Stimulated activated effector memory CD8-positive, alpha-beta T cell treated with anti-CD3 and anti-CD28 coated beads, Interleukin-12 subunit alpha, Interleukin-12 subunit beta, amount 100 ng/mL, for 72 hours (primary cell): ENCODE measurements at regions not wholly inside any gene's neighbourhood (a gene's known extent, or its start where the extent isn't known, plus 50 kb on each side); places are given as distances from the start of the nearest gene placed in this dataset.

ENCODE experiments used
- ATAC-seq: fragments of 150-1000 bp; cut with Tn5 transposase; 2 replicates; pipeline ENCODE4 v1.10.0; 2021
- DNase-seq, 2 donors: peaks; one replicate each; pipeline ENCODE4 v3.0.0; 2021 to 2022; ENCODE audit warnings: low spot score in 2 of 2
- H3K27ac Mint-ChIP-seq: one replicate; pipeline ENCODE4 v1.8.0; 2022; ENCODE audit warnings: mild to moderate bottlenecking, mixed read lengths
- H3K36me3 Mint-ChIP-seq: one replicate; pipeline ENCODE4 v1.8.0; 2022; ENCODE audit warnings: mild to moderate bottlenecking, mixed read lengths
- H3K4me1 Mint-ChIP-seq: one replicate; pipeline ENCODE4 v1.8.0; 2022; ENCODE audit warnings: mixed read lengths
- H3K4me3 Mint-ChIP-seq: one replicate; pipeline ENCODE4 v1.8.0; 2022; ENCODE audit warnings: mild to moderate bottlenecking, mixed read lengths
- H3K9me3 Mint-ChIP-seq: one replicate; pipeline ENCODE4 v1.8.0; 2022; ENCODE audit warnings: mixed read lengths

GRCh38 chr20:61186771-61187472 is 65.1 kb upstream of the CDH4 start:
- DNase-seq = no peak
- H3K36me3 Mint-ChIP-seq = no peaks in the 10 kb centered on the region

DNA sequence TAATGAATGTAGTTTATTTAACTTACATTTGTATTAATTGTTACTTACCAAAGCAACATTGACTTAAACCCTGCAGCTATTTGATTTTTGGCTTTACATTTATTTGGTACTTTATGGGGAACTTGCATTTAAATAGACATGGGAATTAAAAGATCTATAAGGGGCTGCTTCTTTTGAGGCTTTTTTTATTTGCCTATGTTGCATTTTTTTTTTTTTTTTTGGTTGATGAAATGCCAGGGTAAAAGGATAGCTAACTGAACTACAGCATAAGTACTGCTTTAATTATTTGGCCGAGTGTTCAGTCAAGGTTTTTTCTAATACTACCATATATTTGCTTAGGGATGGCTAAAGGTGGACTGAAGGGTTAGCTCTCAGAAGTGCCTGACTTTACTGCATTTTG is 62.5 kb upstream of the CDH4 start:
- ATAC-seq = no peak
- H3K27ac Mint-ChIP-seq = no peak overlapping the region

More at GRCh38 chr20:61186771-61187472, 65.1 kb upstream of the CDH4 start:
- Mint-ChIP-seq H3K4me1 (no peaks in the 10 kb centered on the region), H3K9me3 (no peaks in the 10 kb centered on the region), H3K27ac (no peak overlapping the region), H3K4me3 (no peak overlapping the region)
- ATAC-seq = no peak

GRCh38 chr20:61191096-61191495 is 61.0 kb upstream of the CDH4 start:
- no peaks in the 10 kb centered on the region for H3K36me3 Mint-ChIP-seq

More for the DNA sequence above, 62.5 kb upstream of the CDH4 start:
- no peak overlapping the region for H3K4me3 Mint-ChIP-seq
- H3K9me3 Mint-ChIP-seq = no peaks in the 10 kb centered on the region
- H3K4me1 Mint-ChIP-seq = no peaks in the 10 kb centered on the region
- H3K36me3 Mint-ChIP-seq = no peaks in the 10 kb centered on the region
- no peak for DNase-seq

DNA sequence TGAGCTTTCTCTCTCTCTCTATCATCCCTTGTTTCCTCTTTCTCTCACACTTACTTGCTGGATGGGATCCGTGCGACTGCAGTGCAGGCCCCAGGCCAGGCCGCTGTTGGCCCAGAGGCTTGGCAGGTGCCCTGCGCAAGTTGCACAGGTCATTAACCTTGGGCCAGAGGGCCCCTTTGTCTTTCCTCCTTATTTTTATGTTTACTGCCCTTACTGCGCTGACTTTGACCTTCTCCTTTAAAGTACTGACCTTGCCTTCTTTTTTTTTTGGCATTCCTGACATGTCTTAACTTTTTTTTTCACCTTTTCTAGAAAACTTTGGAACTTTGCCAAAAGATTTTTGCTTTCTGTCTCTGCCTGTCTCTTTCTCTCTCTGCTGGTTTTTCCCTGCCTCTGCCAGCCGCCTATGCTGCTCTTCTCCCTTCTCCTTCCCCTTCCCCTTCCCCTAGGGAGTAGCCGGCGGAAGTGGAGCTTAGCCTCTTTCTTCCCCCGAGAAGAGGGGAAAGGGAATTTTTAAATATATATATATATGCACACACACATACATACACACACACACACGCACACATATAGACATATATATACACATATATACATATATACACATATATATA is 59.6 kb upstream of the CDH4 start:
- no peak for DNase-seq
- no peak for ATAC-seq
- H3K4me3 Mint-ChIP-seq = no peak overlapping the region
- H3K4me1 Mint-ChIP-seq = no peaks in the 10 kb centered on the region
- H3K27ac Mint-ChIP-seq = no peak overlapping the region
- H3K36me3 Mint-ChIP-seq = no peaks in the 10 kb centered on the region
- no peaks in the 10 kb centered on the region for H3K9me3 Mint-ChIP-seq

More at GRCh38 chr20:61191096-61191495, 61.0 kb upstream of the CDH4 start:
- H3K27ac Mint-ChIP-seq = no peak overlapping the region
- no peak overlapping the region for H3K4me3 Mint-ChIP-seq
- no peaks in the 10 kb centered on the region for H3K9me3 Mint-ChIP-seq
- DNase-seq (no peak), ATAC-seq (no peak)
- no peaks in the 10 kb centered on the region for H3K4me1 Mint-ChIP-seq

- H3K36me3 Mint-ChIP-seq = no peaks in the 10 kb centered on the region
- H3K4me1 Mint-ChIP-seq = no peaks in the 10 kb centered on the region
- ATAC-seq (no peak), DNase-seq (no peak)
- H3K9me3 Mint-ChIP-seq = no peaks in the 10 kb centered on the region
- no peak overlapping the region for H3K27ac Mint-ChIP-seq
- no peak overlapping the region for H3K4me3 Mint-ChIP-seq
Observed at GRCh38 chr20:61193164-61193563, 58.9 kb upstream of the CDH4 start.
